Smooth muscle cell (in vitro differentiated cells): ENCODE measurements at regions not wholly inside any gene's neighbourhood (a gene's known extent, or its start where the extent isn't known, plus 50 kb on each side); places are given as distances from the start of the nearest gene placed in this dataset.

Source experiments
- DNase-seq: peaks from one replicate; lab custom pipeline; 2025; ENCODE audit not compliant: unreplicated experiment; lab: John Stamatoyannopoulos, UW
- H2AFZ ChIP-seq: fragments of 200-600 bp; sonication (generic); 2 replicates; pipeline ENCODE4 v1.6.0; 2016; ENCODE audit warnings: antibody characterized with exemption, low read depth, mild to moderate bottlenecking
- H3F3A ChIP-seq: fragments of 200-600 bp; sonication (generic); 2 replicates; pipeline ENCODE4 v1.6.0; 2017; ENCODE audit warnings: antibody characterized with exemption, low read depth
- H3K27ac ChIP-seq: fragments of 200-600 bp; sonication (generic); 2 replicates; pipeline ENCODE4 v1.5.1; 2016; ENCODE audit warnings: low read depth, mild to moderate bottlenecking
- H3K27me3 ChIP-seq: fragments of 200-600 bp; sonication (generic); 2 replicates; pipeline ENCODE4 v1.6.1; 2016; ENCODE audit warnings: low read depth, mild to moderate bottlenecking
- H3K36me3 ChIP-seq: fragments of 200-600 bp; sonication (generic); 2 replicates; pipeline ENCODE4 v1.5.1; 2016; ENCODE audit warnings: low read depth
- H3K4me1 ChIP-seq: fragments of 200-600 bp; sonication (generic); 2 replicates; pipeline ENCODE4 v1.5.1; 2016; ENCODE audit warnings: low read depth
- H3K4me2 ChIP-seq: fragments of 200-600 bp; sonication (generic); 2 replicates; pipeline ENCODE4 v1.6.0; 2016; ENCODE audit warnings: mild to moderate bottlenecking
- H3K4me3 ChIP-seq: fragments of 200-600 bp; sonication (generic); 2 replicates; pipeline ENCODE4 v1.5.1; 2016; ENCODE audit warnings: mild to moderate bottlenecking
- H3K79me2 ChIP-seq: fragments of 200-600 bp; sonication (generic); 2 replicates; pipeline ENCODE4 v1.6.0; 2016; ENCODE audit warnings: low read depth, mild to moderate bottlenecking
- H3K9ac ChIP-seq: fragments of 200-600 bp; sonication (generic); 2 replicates; pipeline ENCODE4 v1.6.0; 2016; ENCODE audit warnings: low read depth
- H3K9me3 ChIP-seq: fragments of 200-600 bp; sonication (generic); replicated peaks from 2 replicates; pipeline ENCODE4 v1.5.1; 2016; ENCODE audit warnings: low read depth
- H4K20me1 ChIP-seq: fragments of 200-600 bp; sonication (generic); 2 replicates; pipeline ENCODE4 v1.6.0; 2016; ENCODE audit warnings: low read depth
- CTCF ChIP-seq: fragments of 200-600 bp; sonication (generic); IDR thresholded peaks from 2 replicates; pipeline ENCODE4 v1.5.1; 2017; ENCODE audit warnings: borderline replicate concordance, mild to moderate bottlenecking, antibody characterized with exemption; ENCODE audit not compliant: insufficient read depth, poor library complexity, severe bottlenecking
- WGBS: methylation state at CpG from one replicate; pipeline ENCODE4 v1.1.7; 2016; ENCODE audit warnings: low lambda C conversion rate; 5-methylcytosine and 5-hydroxymethylcytosine counted together

GRCh38 chr10:120180160-120180559, 276.9 kb upstream of the PLPP4 start:
- no peaks in the 10 kb centered on the region for H4K20me1 ChIP-seq
- H3K9me3 ChIP-seq, result no peaks in the 10 kb centered on the region
- H3K4me2 ChIP-seq, result no peak overlapping the region
- H2AFZ ChIP-seq, result no peak overlapping the region
- H3F3A ChIP-seq, result no peaks in the 10 kb centered on the region
- H3K27me3 ChIP-seq, result no peaks in the 10 kb centered on the region
- H3K9ac ChIP-seq, result no peak overlapping the region
- H3K4me3 ChIP-seq, result no peak overlapping the region
- TF ChIP-seq CTCF, result no peak
- no peaks in the 10 kb centered on the region for H3K79me2 ChIP-seq
- H3K4me1 ChIP-seq, result no peaks in the 10 kb centered on the region
- H3K36me3 ChIP-seq, result no peaks in the 10 kb centered on the region
- no peak for DNase-seq
- no peak overlapping the region for H3K27ac ChIP-seq
- WGBS, result 86% methylated on average over 3 of the region's 3 CpGs

- Histone ChIP-seq H3K27me3 (no peaks in the 10 kb centered on the region), H3K4me1 (no peaks in the 10 kb centered on the region), H3K36me3 (no peaks in the 10 kb centered on the region), H3K4me3 (no peak overlapping the region), H4K20me1 (no peaks in the 10 kb centered on the region), H3K27ac (no peak overlapping the region), H2AFZ (no peak overlapping the region), H3K9ac (no peak overlapping the region), H3K9me3 (no peaks in the 10 kb centered on the region), H3K4me2 (no peak overlapping the region), H3F3A (no peaks in the 10 kb centered on the region), H3K79me2 (no peaks in the 10 kb centered on the region)
- WGBS, result 69% methylated on average over 8 of the region's 8 CpGs
- no peak for TF ChIP-seq CTCF
- no peak for DNase-seq
Observed at GRCh38 chr10:120181154-120181553, 275.9 kb upstream of the PLPP4 start.

GRCh38 chr10:120182431-120182830, 274.6 kb upstream of the PLPP4 start:
- no peak for DNase-seq

More at GRCh38 chr10:120182431-120182830, 274.6 kb upstream of the PLPP4 start:
- Histone ChIP-seq H3F3A (no peaks in the 10 kb centered on the region), H3K79me2 (no peaks in the 10 kb centered on the region), H3K36me3 (no peaks in the 10 kb centered on the region), H3K4me3 (no peak overlapping the region), H4K20me1 (no peaks in the 10 kb centered on the region), H2AFZ (no peak overlapping the region), H3K4me2 (no peak overlapping the region), H3K9ac (no peak overlapping the region), H3K27me3 (no peaks in the 10 kb centered on the region), H3K27ac (no peak overlapping the region), H3K4me1 (no peaks in the 10 kb centered on the region), H3K9me3 (no peaks in the 10 kb centered on the region)
- no peak for TF ChIP-seq CTCF
- 62% methylated on average over 1 of the region's 1 CpG for WGBS
